Nephron progenitor cell (in vitro differentiated cells): ENCODE measurements at regions not wholly inside any gene's neighbourhood (a gene's known extent, or its start where the extent isn't known, plus 50 kb on each side); places are given as distances from the start of the nearest gene placed in this dataset.

ENCODE experiments used
- DNase-seq: peaks from one replicate; pipeline ENCODE4 v3.0.0; 2021
- H3K27ac Mint-ChIP-seq: 2 replicates; pipeline ENCODE4 v1.8.0; 2021; ENCODE audit warnings: mild to moderate bottlenecking, moderate library complexity, mixed read lengths
- H3K27me3 Mint-ChIP-seq: 2 replicates; pipeline ENCODE4 v1.8.0; 2021; ENCODE audit warnings: mild to moderate bottlenecking, low read depth, mixed read lengths; ENCODE audit not compliant: poor library complexity
- H3K36me3 Mint-ChIP-seq: 2 replicates; pipeline ENCODE4 v1.8.0; 2021; ENCODE audit warnings: low read depth, mixed read lengths
- H3K4me1 Mint-ChIP-seq: 2 replicates; pipeline ENCODE4 v1.8.0; 2021; ENCODE audit warnings: mixed read lengths
- H3K4me3 Mint-ChIP-seq: 2 replicates; pipeline ENCODE4 v1.8.0; 2021; ENCODE audit warnings: mild to moderate bottlenecking, moderate library complexity, mixed read lengths
- H3K9me3 Mint-ChIP-seq: 2 replicates; pipeline ENCODE4 v1.8.0; 2021; ENCODE audit warnings: mild to moderate bottlenecking, moderate library complexity, mixed read lengths
- TF ChIP-seq, protein P1 (sequence below): fragments of 200-600 bp; sonication (generic); IDR thresholded peaks from 2 replicates; pipeline ENCODE4 v1.5.0; 2021; ENCODE audit warnings: antibody characterized with exemption

DNA sequence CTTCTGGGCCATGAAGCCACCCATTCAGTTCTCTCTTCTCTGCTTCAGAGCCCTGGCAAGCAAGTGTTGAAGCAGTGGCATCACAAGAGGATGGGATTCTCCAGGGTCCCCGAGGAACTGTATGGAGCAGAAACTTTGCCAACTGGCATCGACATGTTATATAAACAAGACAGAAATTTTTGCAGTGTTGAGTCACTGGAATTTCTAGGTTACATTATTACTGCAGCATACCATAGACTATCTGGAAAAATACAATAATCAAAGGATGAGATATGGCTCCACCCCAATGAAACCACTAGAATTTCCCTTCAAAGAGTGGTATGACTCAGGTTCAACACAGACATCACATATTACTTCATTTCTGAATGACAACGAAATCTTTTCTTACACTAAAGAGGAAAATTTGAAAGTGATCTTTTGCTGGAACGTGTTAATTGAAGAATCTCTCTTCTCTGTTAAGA lies 343.0 kb upstream of the DYNLRB2 start:
- H3K27ac Mint-ChIP-seq, result peak overlapping the region; percentile 8

DNA sequence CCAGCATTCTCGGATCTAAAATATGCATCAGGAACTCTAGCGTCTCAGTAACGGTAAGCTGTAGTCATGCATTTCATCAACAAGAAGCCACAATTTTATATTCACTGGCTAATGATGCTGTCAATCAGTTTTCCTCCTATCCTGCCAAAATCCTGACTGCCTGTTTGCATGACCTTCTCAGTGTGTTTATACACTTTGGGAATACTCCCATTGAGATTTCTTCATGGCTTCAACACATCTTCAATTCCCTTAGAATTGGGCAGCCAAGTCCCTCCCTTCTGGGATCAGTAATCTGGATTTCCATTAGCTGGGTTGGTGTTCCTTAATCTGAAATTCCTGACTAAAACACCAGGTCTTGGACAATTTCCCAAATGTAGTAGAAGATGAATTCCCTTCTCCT lies 348.9 kb upstream of the DYNLRB2 start:
- no peak overlapping the region for H3K4me3 Mint-ChIP-seq
- no peaks in the 10 kb centered on the region for H3K27me3 Mint-ChIP-seq
- no peaks in the 10 kb centered on the region for H3K9me3 Mint-ChIP-seq
- no peak overlapping the region for H3K27ac Mint-ChIP-seq
- H3K4me1 Mint-ChIP-seq, result peaks cover 14% of the 10 kb centered on the region
- TF ChIP-seq, protein P1, sequence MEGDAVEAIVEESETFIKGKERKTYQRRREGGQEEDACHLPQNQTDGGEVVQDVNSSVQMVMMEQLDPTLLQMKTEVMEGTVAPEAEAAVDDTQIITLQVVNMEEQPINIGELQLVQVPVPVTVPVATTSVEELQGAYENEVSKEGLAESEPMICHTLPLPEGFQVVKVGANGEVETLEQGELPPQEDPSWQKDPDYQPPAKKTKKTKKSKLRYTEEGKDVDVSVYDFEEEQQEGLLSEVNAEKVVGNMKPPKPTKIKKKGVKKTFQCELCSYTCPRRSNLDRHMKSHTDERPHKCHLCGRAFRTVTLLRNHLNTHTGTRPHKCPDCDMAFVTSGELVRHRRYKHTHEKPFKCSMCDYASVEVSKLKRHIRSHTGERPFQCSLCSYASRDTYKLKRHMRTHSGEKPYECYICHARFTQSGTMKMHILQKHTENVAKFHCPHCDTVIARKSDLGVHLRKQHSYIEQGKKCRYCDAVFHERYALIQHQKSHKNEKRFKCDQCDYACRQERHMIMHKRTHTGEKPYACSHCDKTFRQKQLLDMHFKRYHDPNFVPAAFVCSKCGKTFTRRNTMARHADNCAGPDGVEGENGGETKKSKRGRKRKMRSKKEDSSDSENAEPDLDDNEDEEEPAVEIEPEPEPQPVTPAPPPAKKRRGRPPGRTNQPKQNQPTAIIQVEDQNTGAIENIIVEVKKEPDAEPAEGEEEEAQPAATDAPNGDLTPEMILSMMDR, result no peak
- no peaks in the 10 kb centered on the region for H3K36me3 Mint-ChIP-seq
- no peak for DNase-seq

More for the DNA sequence above, 343.0 kb upstream of the DYNLRB2 start:
- DNase-seq, result no peak
- no peaks in the 10 kb centered on the region for H3K9me3 Mint-ChIP-seq
- H3K36me3 Mint-ChIP-seq, result no peaks in the 10 kb centered on the region
- peaks cover 9% of the 10 kb centered on the region for H3K4me1 Mint-ChIP-seq
- peaks cover 6% of the 10 kb centered on the region for H3K27me3 Mint-ChIP-seq
- TF ChIP-seq, protein P1, result no peak
- H3K4me3 Mint-ChIP-seq, result no peak overlapping the region

DNA sequence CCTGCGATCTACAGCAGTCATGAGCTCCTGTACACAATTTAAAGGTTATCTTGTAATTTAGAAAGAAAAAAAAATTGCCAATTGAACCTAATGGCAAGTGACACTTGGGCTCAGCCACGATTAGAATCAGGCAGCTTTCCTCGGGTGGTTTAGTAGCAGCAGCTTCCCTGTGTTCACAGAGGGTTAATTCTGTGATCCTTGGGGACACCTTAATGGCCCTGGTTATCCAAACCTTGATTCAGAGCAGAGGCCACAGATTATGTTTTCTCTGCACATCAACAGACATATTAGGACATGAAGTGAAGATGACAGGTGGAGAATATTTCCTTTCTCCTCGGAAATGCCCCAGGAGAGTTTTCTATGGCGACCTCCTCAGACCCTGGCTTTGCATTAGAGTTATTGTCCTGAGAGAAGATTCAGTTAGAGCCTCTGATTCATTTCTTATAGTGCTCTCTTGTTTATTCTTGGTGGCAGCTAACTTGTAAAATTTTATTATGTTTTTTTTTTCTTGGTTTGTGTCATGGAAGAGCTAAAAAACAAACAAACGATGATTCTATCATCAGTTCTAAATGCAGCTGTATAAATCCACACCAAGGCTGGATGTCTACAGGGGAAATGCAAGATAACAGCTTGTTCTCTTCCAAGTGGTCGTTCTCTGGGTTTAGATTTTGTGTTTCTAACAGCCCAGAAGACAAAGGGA lies 351.2 kb upstream of the DYNLRB2 start:
- no peak overlapping the region for H3K27ac Mint-ChIP-seq
- TF ChIP-seq, protein P1, result no peak
- no peaks in the 10 kb centered on the region for H3K9me3 Mint-ChIP-seq
- no peaks in the 10 kb centered on the region for H3K27me3 Mint-ChIP-seq
- no peak for DNase-seq
- no peak overlapping the region for H3K4me3 Mint-ChIP-seq
- no peaks in the 10 kb centered on the region for H3K36me3 Mint-ChIP-seq
- peaks cover 14% of the 10 kb centered on the region for H3K4me1 Mint-ChIP-seq

DNA sequence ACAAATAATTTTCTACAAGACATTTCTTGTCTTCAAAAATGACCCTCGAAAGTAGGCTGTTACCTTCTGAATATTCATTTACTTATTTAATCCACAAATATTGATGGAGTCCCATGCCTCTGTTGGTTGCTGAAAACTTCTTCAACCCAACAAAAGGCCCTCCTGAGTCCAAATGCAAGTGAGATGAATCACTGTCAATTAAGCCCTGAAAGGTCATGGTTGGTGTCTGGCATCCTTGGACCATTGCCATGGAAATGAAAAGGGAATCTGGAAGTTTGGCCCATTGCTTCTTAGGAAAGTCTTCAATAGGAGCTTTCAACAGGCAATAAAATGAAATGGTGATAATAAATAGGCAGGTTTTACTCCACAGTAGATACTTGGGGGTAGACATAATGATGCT lies 364.7 kb upstream of the DYNLRB2 start:
- H3K9me3 Mint-ChIP-seq, result no peaks in the 10 kb centered on the region
- no peaks in the 10 kb centered on the region for H3K4me1 Mint-ChIP-seq
- no peak overlapping the region for H3K27ac Mint-ChIP-seq
- DNase-seq, result no peak
- no peaks in the 10 kb centered on the region for H3K36me3 Mint-ChIP-seq
- TF ChIP-seq, protein P1, result no peak
- no peak overlapping the region for H3K4me3 Mint-ChIP-seq
- peaks cover 5% of the 10 kb centered on the region for H3K27me3 Mint-ChIP-seq

DNA sequence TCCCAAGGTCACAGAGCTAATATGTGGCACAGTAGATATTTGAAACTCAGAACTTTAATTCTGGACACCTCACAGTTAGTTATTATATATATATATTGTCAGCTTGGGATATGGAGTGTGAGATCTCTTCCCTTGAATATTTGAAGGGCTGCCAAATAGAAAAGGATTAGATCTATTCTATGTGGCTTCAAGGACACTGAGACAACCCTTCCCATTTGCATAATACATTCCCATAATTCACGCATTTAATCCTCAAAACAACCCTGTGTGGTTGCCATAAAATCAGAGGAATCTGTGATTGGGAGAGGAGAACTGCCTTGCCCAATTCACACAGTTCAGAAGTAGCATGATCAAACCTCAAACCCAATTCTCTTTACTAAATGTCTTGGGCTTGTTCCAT lies 365.8 kb upstream of the DYNLRB2 start:
- Mint-ChIP-seq H3K27ac (no peak overlapping the region), H3K36me3 (no peaks in the 10 kb centered on the region), H3K4me3 (no peak overlapping the region), H3K4me1 (no peaks in the 10 kb centered on the region), H3K27me3 (peaks cover 9% of the 10 kb centered on the region), H3K9me3 (no peaks in the 10 kb centered on the region)
- TF ChIP-seq, protein P1, result no peak
- DNase-seq, result no peak

DNA sequence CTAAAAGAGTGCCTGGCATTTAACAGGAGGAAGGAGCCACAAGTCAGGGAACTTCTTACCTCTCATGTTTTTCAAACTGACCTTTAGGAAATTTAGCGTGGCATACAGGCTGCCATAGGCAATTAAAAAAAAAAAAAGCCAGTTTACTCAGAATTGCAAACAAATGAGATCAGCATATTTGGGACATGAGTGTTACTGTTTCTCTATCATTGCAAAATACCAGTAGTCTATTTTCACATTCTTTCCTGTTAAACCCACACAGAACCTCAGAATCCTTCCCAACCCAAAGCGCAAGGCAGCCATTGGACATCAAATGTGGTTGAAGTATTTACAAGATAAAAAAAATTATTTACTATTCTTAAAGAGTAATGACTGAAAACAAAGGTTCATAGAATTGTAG lies 366.4 kb upstream of the DYNLRB2 start:
- H3K4me3 Mint-ChIP-seq, result no peak overlapping the region

More for the DNA sequence above, 366.4 kb upstream of the DYNLRB2 start:
- Mint-ChIP-seq H3K4me1 (no peaks in the 10 kb centered on the region), H3K36me3 (no peaks in the 10 kb centered on the region), H3K9me3 (no peaks in the 10 kb centered on the region), H3K27me3 (peaks cover 9% of the 10 kb centered on the region), H3K27ac (no peak overlapping the region)
- TF ChIP-seq, protein P1, result no peak
- DNase-seq, result no peak
